HepG2 (cell line): ENCODE measurements at regions not wholly inside any gene's neighbourhood (a gene's known extent, or its start where the extent isn't known, plus 50 kb on each side); places are given as distances from the start of the nearest gene placed in this dataset.

Source experiments
- BRD4 ChIP-seq: sonication (generic); formaldehyde crosslinking; IDR thresholded peaks from 2 replicates; pipeline ENCODE4 v1.4.0; 2020; ENCODE audit warnings: missing genetic modification reagents
- CHCHD3 ChIP-seq: sonication (generic); formaldehyde crosslinking; IDR thresholded peaks from 2 replicates; pipeline ENCODE4 v1.8.0; 2022; ENCODE audit warnings: mild to moderate bottlenecking, missing genetic modification reagents, moderate library complexity
- FOXK2 ChIP-seq: fragments of 450-650 bp; IDR thresholded peaks from 2 replicates; pipeline ENCODE4 v1.6.1; 2016
- HNF1A ChIP-seq, 2 experiments: sonication (generic) in 1 of 2; formaldehyde crosslinking in 1 of 2; IDR thresholded peaks; 2 replicates each; pipeline versions ENCODE4 v1.4.0 to v1.6.1; 2016 to 2020; ENCODE audit warnings: borderline replicate concordance in 1 of 2, low read depth in 1 of 2, mild to moderate bottlenecking in 1 of 2, missing genetic modification reagents in 1 of 2
- MTERF4 ChIP-seq: sonication (generic); formaldehyde crosslinking; IDR thresholded peaks from 2 replicates; pipeline ENCODE4 v1.8.0; 2023; ENCODE audit warnings: mild to moderate bottlenecking, missing genetic modification reagents
- NCOA2 ChIP-seq: sonication (generic); formaldehyde crosslinking; IDR thresholded peaks from 2 replicates; pipeline ENCODE4 v1.8.0; 2022; ENCODE audit warnings: inconsistent platforms
- PITX1 ChIP-seq: sonication (generic); formaldehyde crosslinking; IDR thresholded peaks from 2 replicates; pipeline ENCODE4 v1.5.1; 2020; ENCODE audit warnings: mild to moderate bottlenecking, missing genetic modification reagents
- RFX3 ChIP-seq: IDR thresholded peaks from 2 replicates; pipeline ENCODE4 v1.6.1; 2016; ENCODE audit warnings: missing biosample characterization, missing genetic modification reagents
- RNF219 ChIP-seq: sonication (generic); formaldehyde crosslinking; IDR thresholded peaks from 2 replicates; pipeline ENCODE4 v1.5.0; 2020; ENCODE audit warnings: mild to moderate bottlenecking, missing genetic modification reagents
- SNAPC4 ChIP-seq: sonication (generic); formaldehyde crosslinking; IDR thresholded peaks from 2 replicates; pipeline ENCODE4 v1.4.0; 2020; ENCODE audit warnings: mild to moderate bottlenecking, missing genetic modification reagents
- ZFP36 ChIP-seq: fragments of 150-350 bp; IDR thresholded peaks from 2 replicates; pipeline ENCODE4 v1.6.1; 2018; ENCODE audit warnings: borderline replicate concordance, low read length, low read depth; ENCODE audit not compliant: partially characterized antibody
- ZFY ChIP-seq: sonication (generic); formaldehyde crosslinking; IDR thresholded peaks from 2 replicates; pipeline ENCODE4 v1.4.0; 2020; ENCODE audit warnings: missing genetic modification reagents
- ZNF274 ChIP-seq: sonication (generic); formaldehyde crosslinking; IDR thresholded peaks from 2 replicates; pipeline ENCODE4 v1.5.1; 2020; ENCODE audit warnings: mild to moderate bottlenecking, missing genetic modification reagents
- ZNF460 ChIP-seq: sonication (generic); formaldehyde crosslinking; IDR thresholded peaks from 2 replicates; pipeline ENCODE4 v1.5.1; 2020; ENCODE audit warnings: missing genetic modification reagents, mild to moderate bottlenecking, borderline replicate concordance
- ZSCAN9 ChIP-seq: IDR thresholded peaks from 2 replicates; pipeline ENCODE4 v1.6.1; 2016; ENCODE audit warnings: borderline replicate concordance
- ZZZ3 ChIP-seq: sonication (generic); formaldehyde crosslinking; IDR thresholded peaks from 2 replicates; pipeline ENCODE4 v1.4.0; 2020; ENCODE audit warnings: missing genetic modification reagents, mild to moderate bottlenecking, borderline replicate concordance

- no peak for TF ChIP-seq SNAPC4 (CRISPR knock-in tag)
- TF ChIP-seq HNF1A (IDR thresholded peaks at IDR 0.05; ENCODE audit: low read depth) = no peak
- TF ChIP-seq HNF1A (CRISPR knock-in tag; IDR thresholded peaks at IDR 0.05; ENCODE audit: borderline replicate concordance) = no peak
- no peak for TF ChIP-seq FOXK2
- TF ChIP-seq ZSCAN9 (CRISPR knock-in tag) = no peak
- no peak for TF ChIP-seq ZFY (CRISPR knock-in tag)
- no peak for TF ChIP-seq ZNF460
- no peak for TF ChIP-seq RNF219
- no peak for TF ChIP-seq MTERF4 (CRISPR knock-in tag)
- no peak for TF ChIP-seq ZNF274 (CRISPR knock-in tag)
- TF ChIP-seq ZFP36 = no peak
- no peak; the same call in 1 of the 2 replicates for TF ChIP-seq NCOA2 (CRISPR knock-in tag)
- peak; percentile 61; the same call in 1 of the 2 replicates for TF ChIP-seq PITX1
- TF ChIP-seq RFX3 (CRISPR knock-in tag) = no peak
- TF ChIP-seq CHCHD3 (CRISPR knock-in tag) = no peak
- TF ChIP-seq ZZZ3 (CRISPR knock-in tag) = no peak
- TF ChIP-seq BRD4 (CRISPR knock-in tag) = no peak
Measured at GRCh38 chr2:216565956-216566355, 67.3 kb upstream of the IGFBP2 start (continued).
